ENCODE measurements at regions not wholly inside any gene's neighbourhood (a gene's known extent, or its start where the extent isn't known, plus 50 kb on each side); places are given as distances from the start of the nearest gene placed in this dataset.

DNA sequence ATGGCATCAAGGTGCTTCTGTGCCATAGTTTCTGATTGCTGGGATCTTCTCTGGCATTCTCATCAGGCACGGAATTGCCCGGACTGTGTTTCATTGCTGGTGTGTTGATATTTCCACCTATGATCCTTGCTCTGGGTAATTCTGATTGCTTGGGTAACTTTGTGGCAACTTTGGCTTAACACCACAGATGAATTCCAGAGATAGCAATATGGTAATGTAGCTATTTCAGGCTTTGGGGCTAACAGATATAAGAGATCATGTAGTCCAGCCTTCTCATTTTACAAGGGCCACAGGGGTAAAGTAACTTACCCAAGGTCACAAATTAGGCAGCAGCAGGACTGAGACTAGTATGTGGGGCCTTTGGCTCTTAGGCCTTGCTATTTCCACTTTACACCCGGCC is 53.9 kb upstream of the PLPP4 start (continued):
- TF ChIP-seq ZNF416 (CRISPR knock-in tag; IDR thresholded peaks at IDR 0.05) (no peak), NR1H2 (CRISPR knock-in tag; IDR thresholded peaks at IDR 0.05) (no peak)
- TF ChIP-seq, protein P1, sequence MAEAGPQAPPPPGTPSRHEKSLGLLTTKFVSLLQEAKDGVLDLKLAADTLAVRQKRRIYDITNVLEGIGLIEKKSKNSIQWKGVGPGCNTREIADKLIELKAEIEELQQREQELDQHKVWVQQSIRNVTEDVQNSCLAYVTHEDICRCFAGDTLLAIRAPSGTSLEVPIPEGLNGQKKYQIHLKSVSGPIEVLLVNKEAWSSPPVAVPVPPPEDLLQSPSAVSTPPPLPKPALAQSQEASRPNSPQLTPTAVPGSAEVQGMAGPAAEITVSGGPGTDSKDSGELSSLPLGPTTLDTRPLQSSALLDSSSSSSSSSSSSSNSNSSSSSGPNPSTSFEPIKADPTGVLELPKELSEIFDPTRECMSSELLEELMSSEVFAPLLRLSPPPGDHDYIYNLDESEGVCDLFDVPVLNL (CRISPR knock-in tag; IDR thresholded peaks at IDR 0.05; ENCODE audit: borderline replicate concordance, low read depth): no peak
- TF ChIP-seq, protein P2, sequence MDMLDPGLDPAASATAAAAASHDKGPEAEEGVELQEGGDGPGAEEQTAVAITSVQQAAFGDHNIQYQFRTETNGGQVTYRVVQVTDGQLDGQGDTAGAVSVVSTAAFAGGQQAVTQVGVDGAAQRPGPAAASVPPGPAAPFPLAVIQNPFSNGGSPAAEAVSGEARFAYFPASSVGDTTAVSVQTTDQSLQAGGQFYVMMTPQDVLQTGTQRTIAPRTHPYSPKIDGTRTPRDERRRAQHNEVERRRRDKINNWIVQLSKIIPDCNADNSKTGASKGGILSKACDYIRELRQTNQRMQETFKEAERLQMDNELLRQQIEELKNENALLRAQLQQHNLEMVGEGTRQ (CRISPR knock-in tag; IDR thresholded peaks at IDR 0.05): no peak
- TF ChIP-seq, protein P3, sequence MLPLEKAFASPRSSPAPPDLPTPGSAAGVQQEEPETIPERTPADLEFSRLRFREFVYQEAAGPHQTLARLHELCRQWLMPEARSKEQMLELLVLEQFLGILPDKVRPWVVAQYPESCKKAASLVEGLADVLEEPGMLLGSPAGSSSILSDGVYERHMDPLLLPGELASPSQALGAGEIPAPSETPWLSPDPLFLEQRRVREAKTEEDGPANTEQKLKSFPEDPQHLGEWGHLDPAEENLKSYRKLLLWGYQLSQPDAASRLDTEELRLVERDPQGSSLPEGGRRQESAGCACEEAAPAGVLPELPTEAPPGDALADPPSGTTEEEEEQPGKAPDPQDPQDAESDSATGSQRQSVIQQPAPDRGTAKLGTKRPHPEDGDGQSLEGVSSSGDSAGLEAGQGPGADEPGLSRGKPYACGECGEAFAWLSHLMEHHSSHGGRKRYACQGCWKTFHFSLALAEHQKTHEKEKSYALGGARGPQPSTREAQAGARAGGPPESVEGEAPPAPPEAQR (CRISPR knock-in tag; IDR thresholded peaks at IDR 0.05): no peak

DNA sequence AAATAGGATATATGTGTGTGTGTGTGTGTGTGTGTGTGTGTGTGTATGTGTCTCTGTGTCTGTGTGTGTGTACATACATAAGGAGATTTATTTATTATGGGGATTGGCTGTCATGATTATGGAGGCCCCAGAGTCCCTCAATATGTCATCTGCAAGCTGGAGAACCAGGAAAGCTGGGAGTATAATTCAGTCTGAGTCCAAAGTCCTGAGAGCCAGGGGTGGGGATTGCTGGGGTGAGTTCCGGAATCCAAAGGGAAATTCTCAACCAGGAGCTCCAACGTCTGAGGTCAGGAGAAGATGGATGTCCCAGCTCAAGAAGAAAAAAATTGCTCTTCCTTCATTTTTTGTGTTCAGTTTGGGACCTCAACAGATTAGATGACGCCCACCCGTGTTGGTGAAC is 50.7 kb upstream of the PLPP4 start:
- no peak overlapping the region for H3K27ac Mint-ChIP-seq
- ChIA-PET POLR2A (interaction anchor here (0.6 kb wide), 1 partner anchor 355 kb away, joined by 3 read pairs; no protein-coding TSS in a partner anchor), CTCF (no interaction called here)
- H3K4me3 Mint-ChIP-seq: no peak overlapping the region
- TF ChIP-seq, protein P4, sequence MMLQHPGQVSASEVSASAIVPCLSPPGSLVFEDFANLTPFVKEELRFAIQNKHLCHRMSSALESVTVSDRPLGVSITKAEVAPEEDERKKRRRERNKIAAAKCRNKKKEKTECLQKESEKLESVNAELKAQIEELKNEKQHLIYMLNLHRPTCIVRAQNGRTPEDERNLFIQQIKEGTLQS (CRISPR knock-in tag; conservative IDR thresholded peaks at IDR 0.05): no peak
- TF ChIP-seq NFE2L1 (CRISPR knock-in tag; IDR thresholded peaks at IDR 0.05) (no peak), JAZF1 (CRISPR knock-in tag; IDR thresholded peaks at IDR 0.05) (no peak)
- TF ChIP-seq, protein P5, sequence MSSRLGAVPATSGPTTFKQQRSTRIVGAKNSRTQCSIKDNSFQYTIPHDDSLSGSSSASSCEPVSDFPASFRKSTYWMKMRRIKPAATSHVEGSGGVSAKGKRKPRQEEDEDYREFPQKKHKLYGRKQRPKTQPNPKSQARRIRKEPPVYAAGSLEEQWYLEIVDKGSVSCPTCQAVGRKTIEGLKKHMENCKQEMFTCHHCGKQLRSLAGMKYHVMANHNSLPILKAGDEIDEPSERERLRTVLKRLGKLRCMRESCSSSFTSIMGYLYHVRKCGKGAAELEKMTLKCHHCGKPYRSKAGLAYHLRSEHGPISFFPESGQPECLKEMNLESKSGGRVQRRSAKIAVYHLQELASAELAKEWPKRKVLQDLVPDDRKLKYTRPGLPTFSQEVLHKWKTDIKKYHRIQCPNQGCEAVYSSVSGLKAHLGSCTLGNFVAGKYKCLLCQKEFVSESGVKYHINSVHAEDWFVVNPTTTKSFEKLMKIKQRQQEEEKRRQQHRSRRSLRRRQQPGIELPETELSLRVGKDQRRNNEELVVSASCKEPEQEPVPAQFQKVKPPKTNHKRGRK (CRISPR knock-in tag; IDR thresholded peaks at IDR 0.05; ENCODE audit: borderline replicate concordance): no peak
- TF ChIP-seq, protein P6, sequence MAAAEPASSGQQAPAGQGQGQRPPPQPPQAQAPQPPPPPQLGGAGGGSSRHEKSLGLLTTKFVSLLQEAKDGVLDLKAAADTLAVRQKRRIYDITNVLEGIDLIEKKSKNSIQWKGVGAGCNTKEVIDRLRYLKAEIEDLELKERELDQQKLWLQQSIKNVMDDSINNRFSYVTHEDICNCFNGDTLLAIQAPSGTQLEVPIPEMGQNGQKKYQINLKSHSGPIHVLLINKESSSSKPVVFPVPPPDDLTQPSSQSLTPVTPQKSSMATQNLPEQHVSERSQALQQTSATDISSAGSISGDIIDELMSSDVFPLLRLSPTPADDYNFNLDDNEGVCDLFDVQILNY (CRISPR knock-in tag; IDR thresholded peaks at IDR 0.05): no peak
- ATAC-seq (no peak), DNase-seq (ENCODE audit: low spot score) (no peak)
- peaks cover 4% of the 10 kb centered on the region; the same call in 1 of the 2 replicates for H3K36me3 Mint-ChIP-seq
- peaks cover 23% of the 10 kb centered on the region for H3K4me1 Mint-ChIP-seq
- peaks cover 28% of the 10 kb centered on the region for H3K9me3 Mint-ChIP-seq
- no peaks in the 10 kb centered on the region; the same call in 1 of the 2 replicates for H3K27me3 Mint-ChIP-seq (ENCODE audit: low read depth)
